CD4-positive, alpha-beta memory T cell (primary cell): ENCODE measurements at regions not wholly inside any gene's neighbourhood (a gene's known extent, or its start where the extent isn't known, plus 50 kb on each side); places are given as distances from the start of the nearest gene placed in this dataset.
"Not testable (repeated sequence)": the region's sequence is repeated elsewhere in the genome, so short reads cannot be mapped to it uniquely, and the experiment has no call there.

ENCODE experiments used
- CTCF ChIA-PET: fragments of 350-600 bp; sonication (Branson Sonifier 250); formaldehyde crosslinking; loops from one replicate; lab custom pipeline; 2021; ENCODE audit warnings: inconsistent platforms; ENCODE audit not compliant: partially characterized antibody; lab: Charles Lee
- POLR2A ChIA-PET: fragments of 350-600 bp; sonication (Branson Sonifier 250); formaldehyde crosslinking; loops from one replicate; lab custom pipeline; 2021; ENCODE audit not compliant: partially characterized antibody; lab: Charles Lee
- DNase-seq, 5 donors: peaks; one replicate each; pipeline versions ENCODE4 v3.0.0 to v3.0.0-alpha.2; 2020 to 2022; ENCODE audit warnings: mixed read lengths in 1 of 5
- H3K27ac ChIP-seq: one replicate; pipeline ENCODE4 v1.7.0; 2013; ENCODE audit warnings: low read depth, low read length
- H3K27me3 ChIP-seq: 2 replicates; pipeline ENCODE4 v1.7.0; 2013; ENCODE audit warnings: mild to moderate bottlenecking, low read length, moderate library complexity; ENCODE audit not compliant: insufficient read depth
- H3K36me3 ChIP-seq: 2 replicates; pipeline ENCODE4 v1.7.0; 2013; ENCODE audit warnings: mild to moderate bottlenecking, low read length, moderate library complexity; ENCODE audit not compliant: insufficient read depth
- H3K4me1 ChIP-seq: 2 replicates; pipeline ENCODE4 v1.7.0; 2013; ENCODE audit warnings: mild to moderate bottlenecking, low read length, moderate library complexity; ENCODE audit not compliant: insufficient read depth
- H3K4me3 ChIP-seq, 2 donors: one replicate each; pipeline ENCODE4 v1.7.0; 2013; ENCODE audit warnings: low read length in 2 of 2, mild to moderate bottlenecking in 1 of 2
- H3K9me3 ChIP-seq, 2 donors: one replicate each; pipeline ENCODE4 v1.7.0; 2013; ENCODE audit warnings: low read length in 2 of 2, control low read depth in 1 of 2; ENCODE audit not compliant: control insufficient read depth in 1 of 2
- H3K27ac Mint-ChIP-seq, 7 donors: one replicate each; pipeline ENCODE4 v1.8.0; 2020 to 2021; ENCODE audit warnings: mixed read lengths in 7 of 7, mild to moderate bottlenecking in 6 of 7, inconsistent platforms in 3 of 7, moderate library complexity in 3 of 7
- H3K27me3 Mint-ChIP-seq, 2 donors: one replicate each; pipeline ENCODE4 v1.8.0; 2020 to 2021; ENCODE audit warnings: mixed read lengths in 2 of 2
- H3K36me3 Mint-ChIP-seq, 2 donors: one replicate each; pipeline ENCODE4 v1.8.0; 2020 to 2021; ENCODE audit warnings: mixed read lengths in 2 of 2, inconsistent platforms in 1 of 2, mild to moderate bottlenecking in 1 of 2
- H3K4me1 Mint-ChIP-seq, 4 donors: one replicate each; pipeline ENCODE4 v1.8.0; 2020 to 2021; ENCODE audit warnings: mixed read lengths in 4 of 4, mild to moderate bottlenecking in 1 of 4
- H3K4me3 Mint-ChIP-seq, 8 donors: one replicate each; pipeline ENCODE4 v1.8.0; 2020 to 2021; ENCODE audit warnings: mixed read lengths in 8 of 8, mild to moderate bottlenecking in 7 of 8, moderate library complexity in 6 of 8, inconsistent platforms in 3 of 8
- H3K9me3 Mint-ChIP-seq, 8 donors: one replicate each; pipeline ENCODE4 v1.8.0; 2020 to 2021; ENCODE audit warnings: mixed read lengths in 8 of 8, mild to moderate bottlenecking in 5 of 8, inconsistent platforms in 3 of 8, moderate library complexity in 1 of 8
- intact Hi-C: fragments of 100-400 bp; cut with micrococcal nuclease; formaldehyde crosslinking; loops from one replicate; pipeline ENCODE4 v1.15.1; 2023

DNA sequence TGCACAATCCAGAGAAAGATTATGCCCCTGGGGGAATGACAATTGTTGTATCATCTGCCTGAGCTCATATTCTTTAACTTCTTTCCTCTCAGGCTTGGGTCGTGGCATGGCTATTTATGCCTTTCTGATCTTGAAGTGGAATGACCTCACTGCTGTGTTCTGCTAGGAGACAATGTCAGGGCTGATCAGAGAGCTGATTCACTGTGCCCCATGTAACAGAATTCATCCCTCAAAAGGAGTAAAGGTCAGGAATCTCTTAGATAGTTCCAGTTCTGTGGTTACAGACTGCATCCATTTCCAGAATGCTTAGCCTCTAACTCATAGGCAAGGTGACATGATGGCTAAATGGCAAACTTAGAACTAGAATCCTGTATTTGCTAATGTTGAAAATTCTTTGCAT is 511.7 kb upstream of the CNTNAP5 start:
- intact Hi-C loops = no loop called here
- POLR2A ChIA-PET = no interaction called here
- Histone ChIP-seq H3K36me3 (no peaks in the 10 kb centered on the region), H3K27me3 (no peaks in the 10 kb centered on the region), H3K9me3 (no peaks in the 10 kb centered on the region), H3K27ac (no peak overlapping the region), H3K4me3 (no peak overlapping the region), H3K4me1 (no peaks in the 10 kb centered on the region)
- Mint-ChIP-seq H3K9me3 (peaks cover 0 to 8% (median 5%) of the 10 kb centered on the region in 8 donors), H3K27ac (no peak overlapping the region), H3K4me1 (no peaks in the 10 kb centered on the region), H3K27me3 (no peaks in the 10 kb centered on the region), H3K4me3 (no peak overlapping the region), H3K36me3 (no peaks in the 10 kb centered on the region)
- DNase-seq = no peak
- CTCF ChIA-PET = no interaction called here

DNA sequence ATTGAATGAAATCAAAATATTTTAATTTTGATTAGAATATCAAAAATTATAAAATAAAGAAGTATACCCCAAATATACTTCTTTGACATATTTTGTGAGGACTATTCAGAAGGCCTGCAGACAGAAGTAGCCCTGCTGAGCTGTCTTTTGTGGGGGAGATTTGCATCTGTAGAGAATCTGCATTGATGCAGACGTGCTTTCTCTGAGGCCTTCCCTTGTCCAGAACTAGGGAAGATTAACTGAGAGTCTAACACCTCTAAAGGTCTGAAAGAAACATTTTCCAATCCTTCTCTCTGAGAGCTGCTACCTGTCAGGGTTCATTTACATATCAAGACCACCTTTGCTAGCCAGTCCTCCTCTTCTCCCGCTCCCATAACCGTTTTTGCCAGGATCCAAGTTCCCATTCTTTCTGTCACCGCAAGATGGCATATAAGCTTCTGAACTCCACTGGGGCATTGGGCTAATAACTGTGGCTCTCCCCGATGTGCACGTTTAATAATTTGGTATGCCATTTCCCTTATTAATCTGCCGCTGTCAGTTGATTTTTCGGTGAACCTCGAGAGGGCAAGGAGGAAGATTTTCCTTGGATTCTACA is 510.4 kb upstream of the CNTNAP5 start:
- H3K4me3 ChIP-seq = no peak overlapping the region
- H3K27ac ChIP-seq = no peak overlapping the region
- POLR2A ChIA-PET = no interaction called here

DNA sequence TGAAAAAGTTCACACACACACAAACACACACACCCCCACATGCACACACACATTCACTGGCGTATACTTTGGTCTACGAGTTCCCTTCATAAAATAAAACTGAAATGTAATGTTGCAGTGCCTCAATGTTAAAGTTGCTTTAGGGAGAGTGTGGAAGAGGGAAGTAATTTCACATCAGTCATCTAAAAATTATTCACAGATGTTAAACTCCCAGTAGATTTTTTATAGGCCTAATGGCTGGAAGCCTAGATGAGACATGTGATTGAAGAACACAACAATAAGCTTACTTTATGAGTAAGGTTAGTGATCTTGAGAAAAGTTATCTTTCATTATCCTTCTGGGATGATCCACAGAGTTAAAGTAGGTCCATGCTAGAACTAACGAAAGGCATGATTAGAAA is 506.7 kb upstream of the CNTNAP5 start:
- Mint-ChIP-seq H3K4me1 (no peaks in the 10 kb centered on the region), H3K9me3 (peaks cover 0 to 13% (median 5%) of the 10 kb centered on the region in 8 donors), H3K4me3 (no peak overlapping the region), H3K27me3 (no peaks in the 10 kb centered on the region), H3K36me3 (no peaks in the 10 kb centered on the region), H3K27ac (no peak overlapping the region)
- no peak overlapping the region for H3K4me3 ChIP-seq
- ChIA-PET CTCF (no interaction called here), POLR2A (no interaction called here)
- no peaks in the 10 kb centered on the region for H3K4me1 ChIP-seq
- H3K36me3 ChIP-seq = no peaks in the 10 kb centered on the region
- no peaks in the 10 kb centered on the region for H3K9me3 ChIP-seq
- DNase-seq = no peak
- no peak overlapping the region for H3K27ac ChIP-seq
- intact Hi-C loops = no loop called here
- no peaks in the 10 kb centered on the region for H3K27me3 ChIP-seq

More for the DNA sequence above, 510.4 kb upstream of the CNTNAP5 start:
- no peaks in the 10 kb centered on the region for H3K36me3 ChIP-seq
- H3K4me3 Mint-ChIP-seq = no peak overlapping the region
- CTCF ChIA-PET = no interaction called here
- H3K4me1 Mint-ChIP-seq = no peaks in the 10 kb centered on the region
- H3K4me1 ChIP-seq = no peaks in the 10 kb centered on the region
- H3K27ac Mint-ChIP-seq = no peak overlapping the region
- H3K36me3 Mint-ChIP-seq = no peaks in the 10 kb centered on the region
- no peak for DNase-seq
- intact Hi-C loops = no loop called here
- no peaks in the 10 kb centered on the region for H3K27me3 Mint-ChIP-seq
- no peaks in the 10 kb centered on the region for H3K9me3 ChIP-seq
- H3K9me3 Mint-ChIP-seq = peaks cover 0 to 10% (median 5%) of the 10 kb centered on the region in 8 donors
- H3K27me3 ChIP-seq = no peaks in the 10 kb centered on the region

DNA sequence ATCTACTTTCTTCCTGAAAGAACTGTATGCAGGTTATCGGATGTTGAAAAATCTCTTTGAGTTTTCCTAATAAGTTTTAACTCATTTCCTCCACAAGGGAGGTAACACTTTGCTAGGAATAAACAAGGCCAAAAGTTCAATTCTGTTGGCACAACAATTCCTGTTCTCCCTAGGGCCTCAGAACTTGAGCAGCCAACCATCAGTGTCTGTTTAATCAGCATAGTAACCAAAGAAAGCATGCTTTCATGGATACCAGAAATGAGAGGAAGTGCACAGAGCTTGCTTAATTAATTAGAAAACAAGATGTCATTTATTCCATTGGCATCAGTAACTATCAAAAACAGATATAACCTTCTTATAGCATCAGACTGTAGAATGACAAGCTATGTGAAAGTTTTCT is 503.2 kb upstream of the CNTNAP5 start:
- ChIA-PET POLR2A (no interaction called here), CTCF (no interaction called here)
- H3K4me3 Mint-ChIP-seq = no peak overlapping the region
- intact Hi-C loops = no loop called here
- H3K36me3 Mint-ChIP-seq = no peaks in the 10 kb centered on the region
- H3K4me3 ChIP-seq = no peak overlapping the region
- no peaks in the 10 kb centered on the region for H3K9me3 ChIP-seq
- H3K4me1 ChIP-seq = no peaks in the 10 kb centered on the region
- H3K4me1 Mint-ChIP-seq = no peaks in the 10 kb centered on the region
- peaks cover 0 to 14% (median 7%) of the 10 kb centered on the region in 8 donors for H3K9me3 Mint-ChIP-seq
- no peak overlapping the region for H3K27ac ChIP-seq
- H3K27me3 ChIP-seq = no peaks in the 10 kb centered on the region
- DNase-seq = no peak
- no peaks in the 10 kb centered on the region for H3K36me3 ChIP-seq
- no peaks in the 10 kb centered on the region for H3K27me3 Mint-ChIP-seq
- no peak overlapping the region for H3K27ac Mint-ChIP-seq

DNA sequence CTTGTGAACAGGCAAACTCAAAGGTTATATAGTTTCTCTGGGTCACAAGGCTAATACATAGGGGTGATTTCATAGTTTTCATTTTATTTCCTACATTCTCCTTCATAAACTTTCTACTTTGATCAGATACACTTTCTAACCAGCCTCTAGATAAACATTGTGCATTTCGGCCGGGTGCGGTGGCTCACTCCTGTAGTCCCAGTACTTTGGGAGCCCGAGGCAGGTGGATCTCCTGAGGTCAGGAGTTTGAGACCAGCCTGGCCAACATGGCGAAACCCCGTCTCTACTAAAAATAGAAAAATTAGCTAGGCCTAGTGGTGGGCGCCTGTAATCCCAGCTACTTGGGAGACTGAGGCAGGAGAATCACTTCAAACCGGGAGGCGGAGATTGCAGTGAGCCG is 502.6 kb upstream of the CNTNAP5 start:
- H3K4me3 Mint-ChIP-seq, H3K27me3 ChIP-seq, CTCF ChIA-PET, H3K27ac Mint-ChIP-seq, H3K4me3 ChIP-seq, H3K36me3 Mint-ChIP-seq, intact Hi-C loops, H3K4me1 Mint-ChIP-seq, H3K27me3 Mint-ChIP-seq, POLR2A ChIA-PET, H3K27ac ChIP-seq, H3K9me3 ChIP-seq, DNase-seq, H3K36me3 ChIP-seq, H3K4me1 ChIP-seq: not testable (repeated sequence)
- peaks cover 0 to 14% (median 10%) of the 10 kb centered on the region in 8 donors for H3K9me3 Mint-ChIP-seq

DNA sequence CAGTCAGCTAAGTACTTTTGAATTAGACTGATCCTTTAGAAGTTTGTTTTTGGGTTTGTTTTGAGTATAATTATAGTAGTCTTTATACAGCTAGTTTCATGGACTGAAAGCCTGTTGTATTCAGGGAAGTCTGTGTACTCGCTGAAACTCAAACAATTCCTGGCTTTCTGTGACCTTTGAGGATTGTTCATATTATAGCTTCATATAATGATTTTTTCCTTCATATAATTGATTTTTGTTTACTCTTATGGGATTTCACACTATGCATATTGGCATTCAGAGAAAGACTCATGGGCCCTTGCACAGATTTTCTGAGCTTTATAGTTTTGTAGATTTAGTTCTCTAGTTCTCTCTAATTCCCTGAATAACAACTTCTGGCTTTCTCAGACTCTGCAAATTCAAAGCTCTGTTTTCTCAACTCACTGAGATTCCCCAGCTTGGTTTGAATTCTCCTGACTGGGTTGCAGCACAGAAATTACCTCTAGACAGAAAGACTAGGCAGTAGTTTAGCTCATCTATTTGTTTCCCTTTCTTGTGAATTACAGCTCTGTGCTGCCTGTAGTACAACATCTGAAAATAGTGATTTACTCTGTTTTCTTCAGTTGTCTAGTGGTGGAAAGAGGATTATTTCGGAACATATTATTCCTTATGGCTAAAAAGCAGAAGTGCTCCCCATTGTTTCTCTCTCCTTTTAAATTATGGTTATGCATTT is 495.9 kb upstream of the CNTNAP5 start:
- CTCF ChIA-PET = no interaction called here
- H3K9me3 Mint-ChIP-seq = peaks cover 2 to 27% (median 12%) of the 10 kb centered on the region in 8 donors
- no peaks in the 10 kb centered on the region for H3K36me3 ChIP-seq
- no peaks in the 10 kb centered on the region for H3K4me1 Mint-ChIP-seq
- no peaks in the 10 kb centered on the region for H3K27me3 Mint-ChIP-seq
- H3K36me3 Mint-ChIP-seq = no peaks in the 10 kb centered on the region
- DNase-seq = no peak
- H3K4me3 ChIP-seq = no peak overlapping the region
- POLR2A ChIA-PET = no interaction called here
- no peak overlapping the region for H3K27ac ChIP-seq
- H3K4me3 Mint-ChIP-seq = no peak overlapping the region
- intact Hi-C loops = no loop called here
- no peak overlapping the region for H3K27ac Mint-ChIP-seq
- no peaks in the 10 kb centered on the region for H3K9me3 ChIP-seq
- no peaks in the 10 kb centered on the region for H3K4me1 ChIP-seq
- H3K27me3 ChIP-seq = no peaks in the 10 kb centered on the region

DNA sequence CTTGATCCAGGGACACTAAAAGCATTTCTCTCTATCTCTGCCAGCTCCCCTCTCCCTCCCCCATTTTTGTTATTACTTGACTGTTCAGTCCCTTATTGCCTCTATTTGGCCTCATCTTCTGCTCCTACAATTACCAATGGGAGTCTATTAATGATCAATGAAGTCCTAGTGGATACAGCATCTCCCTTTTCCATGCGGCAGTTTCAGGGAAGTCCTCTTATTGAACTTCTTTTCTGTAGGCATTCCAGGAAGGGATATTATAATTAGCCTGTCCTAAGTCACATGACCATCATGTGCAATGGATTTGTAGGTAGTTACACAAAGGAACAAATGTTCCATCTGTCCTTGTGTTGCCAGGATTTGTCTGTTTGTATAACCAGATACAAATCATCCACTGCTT is 495.1 kb upstream of the CNTNAP5 start:
- H3K36me3 Mint-ChIP-seq = no peaks in the 10 kb centered on the region
- Histone ChIP-seq H3K4me3 (no peak overlapping the region), H3K27ac (no peak overlapping the region), H3K27me3 (no peaks in the 10 kb centered on the region), H3K9me3 (no peaks in the 10 kb centered on the region), H3K36me3 (no peaks in the 10 kb centered on the region), H3K4me1 (no peaks in the 10 kb centered on the region)
- H3K27me3 Mint-ChIP-seq = no peaks in the 10 kb centered on the region
- H3K27ac Mint-ChIP-seq = no peak overlapping the region
- peaks cover 3 to 26% (median 18%) of the 10 kb centered on the region in 8 donors for H3K9me3 Mint-ChIP-seq
- ChIA-PET CTCF (no interaction called here), POLR2A (no interaction called here)
- H3K4me1 Mint-ChIP-seq = no peaks in the 10 kb centered on the region
- DNase-seq = no peak
- no peak overlapping the region for H3K4me3 Mint-ChIP-seq
- intact Hi-C loops = no loop called here
